Omental fat pad (tissue), 3 donors: ENCODE measurements at regions not wholly inside any gene's neighbourhood (a gene's known extent, or its start where the extent isn't known, plus 50 kb on each side); places are given as distances from the start of the nearest gene placed in this dataset.

Experiments used
- ATAC-seq: fragments of 150-250 bp; one replicate; pipeline ENCODE4 v1.9.1; 2016; ENCODE audit warnings: mild to moderate bottlenecking, moderate library complexity; ENCODE audit not compliant: low FRiP score
- DNase-seq: peaks from one replicate; pipeline ENCODE4 v3.0.0-alpha.2; 2019; ENCODE audit warnings: low spot score
- TF ChIP-seq, protein P1 (sequence below), 3 donors: fragments of 450-650 bp; IDR thresholded peaks; one replicate each; pipeline ENCODE4 v1.5.1; 2016 to 2017; ENCODE audit warnings: antibody characterized with exemption in 3 of 3, mild to moderate bottlenecking in 3 of 3, moderate library complexity in 2 of 3

DNA sequence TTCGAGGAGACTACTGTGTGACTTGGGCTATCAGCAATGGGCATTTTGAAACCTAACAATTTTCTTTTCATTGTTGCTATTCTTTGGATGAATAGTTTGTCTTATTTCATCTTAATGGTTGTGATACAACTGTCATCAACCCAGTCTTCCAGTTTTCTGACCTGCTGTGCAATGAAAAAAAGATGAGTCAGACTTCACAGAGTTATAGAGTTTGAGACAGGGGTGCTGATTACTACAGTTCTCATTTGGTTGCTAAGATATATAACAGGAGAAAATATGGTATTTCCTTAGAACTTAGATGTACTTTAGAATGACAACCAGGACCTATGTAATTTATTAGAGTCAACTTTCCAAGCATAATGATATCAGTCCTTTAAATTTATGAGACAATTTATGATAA lies 564.4 kb upstream of the NUDT12 start:
- DNase-seq (no peak), ATAC-seq (no peak)
- TF ChIP-seq, protein P1, sequence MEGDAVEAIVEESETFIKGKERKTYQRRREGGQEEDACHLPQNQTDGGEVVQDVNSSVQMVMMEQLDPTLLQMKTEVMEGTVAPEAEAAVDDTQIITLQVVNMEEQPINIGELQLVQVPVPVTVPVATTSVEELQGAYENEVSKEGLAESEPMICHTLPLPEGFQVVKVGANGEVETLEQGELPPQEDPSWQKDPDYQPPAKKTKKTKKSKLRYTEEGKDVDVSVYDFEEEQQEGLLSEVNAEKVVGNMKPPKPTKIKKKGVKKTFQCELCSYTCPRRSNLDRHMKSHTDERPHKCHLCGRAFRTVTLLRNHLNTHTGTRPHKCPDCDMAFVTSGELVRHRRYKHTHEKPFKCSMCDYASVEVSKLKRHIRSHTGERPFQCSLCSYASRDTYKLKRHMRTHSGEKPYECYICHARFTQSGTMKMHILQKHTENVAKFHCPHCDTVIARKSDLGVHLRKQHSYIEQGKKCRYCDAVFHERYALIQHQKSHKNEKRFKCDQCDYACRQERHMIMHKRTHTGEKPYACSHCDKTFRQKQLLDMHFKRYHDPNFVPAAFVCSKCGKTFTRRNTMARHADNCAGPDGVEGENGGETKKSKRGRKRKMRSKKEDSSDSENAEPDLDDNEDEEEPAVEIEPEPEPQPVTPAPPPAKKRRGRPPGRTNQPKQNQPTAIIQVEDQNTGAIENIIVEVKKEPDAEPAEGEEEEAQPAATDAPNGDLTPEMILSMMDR (IDR thresholded peaks at IDR 0.05), result no peak

DNA sequence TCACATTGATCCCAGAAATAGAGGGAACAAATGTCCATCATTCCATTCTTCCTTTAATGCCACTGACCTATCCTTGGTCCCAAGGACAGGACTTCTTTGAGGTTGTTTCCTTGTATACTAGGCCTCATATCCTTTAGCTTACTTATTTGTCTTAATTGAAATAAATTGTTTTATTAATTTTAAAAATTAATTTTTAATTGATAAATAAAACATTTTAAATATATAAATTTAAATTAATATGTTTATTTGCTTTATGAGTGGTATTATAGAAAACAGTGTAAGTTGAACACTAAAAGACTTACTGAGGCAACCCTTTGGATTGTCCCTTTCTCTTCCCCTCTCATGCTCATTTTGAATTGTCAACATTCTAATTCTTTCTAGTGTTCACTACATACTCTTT lies 556.9 kb upstream of the NUDT12 start:
- no peak for DNase-seq
- TF ChIP-seq, protein P1 (IDR thresholded peaks at IDR 0.05), result no peak
- no peak for ATAC-seq

DNA sequence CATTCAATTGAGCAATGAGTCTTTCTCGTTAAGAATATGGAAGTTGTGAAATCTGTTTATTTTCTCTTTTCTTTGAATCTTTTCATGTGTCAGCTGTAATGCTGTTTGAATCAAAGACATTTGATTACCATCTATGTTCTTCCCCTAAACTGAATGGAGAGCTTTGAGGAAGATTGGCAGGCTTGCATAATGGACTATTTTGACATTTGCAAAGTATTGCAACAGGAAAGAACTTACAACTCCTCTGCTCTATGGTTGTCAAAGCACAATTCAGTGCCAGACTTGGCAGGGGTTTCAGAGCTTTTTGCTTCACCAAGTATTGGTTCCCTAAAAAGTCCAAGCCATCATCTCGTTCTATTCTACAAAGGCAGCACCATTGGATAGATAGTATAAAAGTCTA lies 549.0 kb upstream of the NUDT12 start:
- ATAC-seq, result no peak
- TF ChIP-seq, protein P1 (IDR thresholded peaks at IDR 0.05), result no peak

DNA sequence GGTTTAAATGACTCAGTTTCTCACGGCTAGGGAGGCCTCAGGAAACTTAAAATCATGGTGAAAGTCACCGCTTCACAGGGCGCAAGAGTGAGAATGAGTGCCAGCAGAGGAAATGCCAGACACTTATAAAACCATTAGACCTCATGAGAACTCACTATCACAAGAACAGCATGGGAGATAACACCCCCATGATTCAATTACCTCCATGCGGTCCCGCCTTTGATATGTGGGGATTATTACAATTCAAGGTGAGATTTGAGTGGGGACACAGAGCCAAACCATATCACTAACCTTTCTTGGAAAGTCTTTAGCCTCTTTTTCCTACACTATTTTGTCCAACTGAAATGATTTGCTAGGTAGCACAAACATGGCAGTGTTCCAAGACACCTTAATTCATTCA lies 533.9 kb upstream of the NUDT12 start:
- TF ChIP-seq, protein P1 (IDR thresholded peaks at IDR 0.05), result no peak
- ATAC-seq, result no peak
- no peak for DNase-seq

More for the DNA sequence above, 549.0 kb upstream of the NUDT12 start:
- DNase-seq, result no peak

DNA sequence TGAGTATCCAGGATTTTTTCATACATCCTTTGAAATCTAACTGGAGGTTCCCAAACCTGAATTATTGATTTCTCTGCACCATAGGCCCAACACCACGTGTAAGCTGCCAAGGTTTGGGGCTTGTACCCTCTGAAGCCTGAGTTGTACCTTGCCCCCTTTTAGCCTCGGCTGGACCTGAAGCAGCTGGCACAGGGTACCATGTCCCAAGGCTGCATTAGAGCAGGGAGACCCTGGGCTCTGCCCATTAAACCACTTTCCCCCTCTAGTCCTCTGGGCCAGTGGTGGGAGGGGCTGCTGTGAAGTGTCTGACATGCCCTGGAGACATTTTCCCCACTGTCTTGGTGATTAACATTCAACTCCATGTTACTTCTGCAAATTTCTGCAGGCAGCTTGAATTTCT lies 532.9 kb upstream of the NUDT12 start:
- TF ChIP-seq, protein P1 (IDR thresholded peaks at IDR 0.05), result no peak
- DNase-seq, result no peak
- ATAC-seq, result no peak

DNA sequence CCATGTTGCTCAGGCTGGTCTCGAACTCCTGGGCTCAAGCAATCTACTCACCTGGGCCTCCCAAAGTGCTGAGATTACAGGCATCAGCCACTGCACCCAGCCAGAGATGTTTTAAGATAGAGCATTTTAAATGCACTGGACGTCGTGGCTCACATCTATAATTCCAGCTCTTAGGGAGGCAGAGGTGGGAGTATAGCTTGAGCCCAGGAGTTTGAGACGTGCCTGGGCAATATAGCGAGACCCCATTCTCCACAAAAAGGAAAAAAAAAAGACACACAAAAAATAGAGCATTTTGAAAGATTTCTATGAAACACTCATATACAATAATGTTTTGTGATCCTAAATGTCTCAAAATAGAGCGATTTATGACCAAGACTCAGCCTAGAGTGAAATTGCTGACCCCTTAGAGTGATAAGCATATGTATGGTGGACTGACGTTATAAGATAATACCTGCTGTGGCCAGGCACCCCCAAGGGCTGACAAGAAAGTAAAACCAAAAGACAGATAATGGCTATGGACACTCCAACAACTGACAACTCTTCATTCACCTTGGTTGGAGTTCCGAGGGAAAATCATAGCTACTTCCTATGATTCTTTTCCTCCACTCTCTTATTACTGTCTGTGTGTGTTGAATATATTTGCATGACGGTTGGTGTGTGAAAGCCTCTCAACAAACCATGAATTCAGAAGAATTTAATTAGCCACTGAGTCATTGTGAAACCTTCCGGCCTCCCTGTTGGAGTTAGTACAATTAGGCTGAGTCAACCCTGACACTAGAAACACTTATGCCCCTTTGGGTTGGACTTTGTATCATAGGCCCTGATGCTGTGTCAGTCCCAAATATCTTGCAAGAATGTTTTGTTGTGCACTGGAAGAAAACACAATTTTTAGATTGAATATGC lies 526.5 kb upstream of the NUDT12 start:
- TF ChIP-seq, protein P1 (IDR thresholded peaks at IDR 0.05), result no peak
- DNase-seq (no peak), ATAC-seq (no peak)

DNA sequence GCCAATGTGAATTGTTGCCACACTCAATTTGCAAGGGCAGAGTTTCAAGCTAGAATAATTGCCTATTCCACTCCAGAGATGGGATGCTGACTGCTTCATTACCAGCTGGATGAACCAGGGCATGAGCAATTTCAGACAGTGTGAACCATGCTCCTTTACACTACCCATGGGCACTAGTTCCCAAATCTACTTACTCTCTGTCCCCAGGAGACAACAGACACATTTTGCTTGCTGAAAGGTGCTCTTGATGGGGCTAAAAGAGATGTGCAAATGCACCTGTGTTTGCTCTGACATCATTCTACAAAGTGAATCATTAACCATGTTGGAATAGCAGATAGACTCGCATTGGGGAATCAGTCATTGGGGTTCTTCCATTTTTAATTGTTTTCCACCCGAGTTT lies 522.3 kb upstream of the NUDT12 start:
- DNase-seq (no peak), ATAC-seq (no peak)
- TF ChIP-seq, protein P1 (IDR thresholded peaks at IDR 0.05), result no peak
